ENCODE measurements at regions not wholly inside any gene's neighbourhood (a gene's known extent, or its start where the extent isn't known, plus 50 kb on each side); places are given as distances from the start of the nearest gene placed in this dataset.

DNA sequence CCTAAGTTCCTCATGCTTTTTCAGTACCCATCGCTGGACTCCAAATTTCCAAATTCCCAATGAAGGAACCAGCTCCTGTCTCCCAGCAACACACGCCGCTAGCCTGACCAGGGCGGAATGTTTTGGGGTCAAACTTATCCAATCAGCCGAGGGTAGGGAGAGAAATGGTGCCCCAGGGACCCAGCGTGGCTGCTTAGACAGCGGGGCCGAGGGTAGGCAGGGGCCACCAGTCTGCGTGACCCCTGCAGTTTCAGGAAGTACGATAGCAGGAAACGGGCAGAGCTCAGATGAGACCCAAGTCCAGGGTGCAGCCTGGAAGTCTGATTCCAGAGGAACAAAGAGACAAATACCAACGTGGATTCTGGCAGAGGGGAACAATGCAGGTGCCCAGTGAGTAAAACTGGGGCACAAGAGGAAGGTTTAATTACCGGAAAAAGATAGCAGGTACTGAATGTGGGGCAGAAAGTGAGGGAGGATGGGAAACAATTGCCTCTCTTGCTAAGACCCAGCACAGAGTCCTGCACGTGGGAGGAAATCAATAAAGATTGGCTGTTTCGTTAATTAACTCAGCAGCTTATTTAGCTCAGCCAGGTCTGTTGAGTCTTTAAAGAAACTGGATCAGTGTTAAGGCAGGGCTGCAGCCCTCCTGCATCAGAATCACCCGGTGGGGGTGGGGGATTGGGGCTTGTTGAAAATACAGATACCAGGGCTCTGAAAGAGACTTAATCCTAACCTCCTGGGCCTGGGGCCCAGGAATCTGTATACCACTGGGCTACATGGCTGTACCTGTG lies 50.4 kb upstream of the NFE2L3 start:
- DNase-seq, result no peak

DNA sequence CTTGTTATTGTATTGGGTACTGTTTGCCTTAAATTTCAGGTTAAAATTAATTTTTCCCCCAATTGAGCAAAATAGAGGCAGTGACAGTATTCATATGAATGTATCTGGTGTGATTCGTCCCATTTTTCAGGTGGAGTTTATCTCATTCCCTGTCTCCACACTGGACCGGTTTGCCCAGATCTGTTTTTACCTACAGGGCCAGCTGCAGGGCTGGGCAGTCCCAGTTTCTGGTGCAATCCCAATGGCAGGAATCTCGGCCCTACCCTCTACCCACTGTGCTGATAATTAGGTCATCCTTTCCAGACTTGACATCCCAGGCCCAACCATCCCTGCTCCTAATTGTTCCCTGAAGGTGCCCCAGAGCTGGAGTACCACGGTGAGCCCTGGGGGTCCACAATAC lies 49.8 kb upstream of the NFE2L3 start:
- no peak for DNase-seq

Measured in NCI-H526 treated with DMSO at 0.1 percent for 48 hours (cell line).